Stimulated activated CD8-positive, alpha-beta memory T cell treated with anti-CD3 and anti-CD28 coated beads, Interleukin-4, amount 100 ng/mL, for 48 hours (primary cell): ENCODE measurements at regions not wholly inside any gene's neighbourhood (a gene's known extent, or its start where the extent isn't known, plus 50 kb on each side); places are given as distances from the start of the nearest gene placed in this dataset.
"Not testable (repeated sequence)": the region's sequence is repeated elsewhere in the genome, so short reads cannot be mapped to it uniquely, and the experiment has no call there.

Experiments
- DNase-seq: peaks from one replicate; pipeline ENCODE4 v3.0.0-alpha.2; 2020

DNA sequence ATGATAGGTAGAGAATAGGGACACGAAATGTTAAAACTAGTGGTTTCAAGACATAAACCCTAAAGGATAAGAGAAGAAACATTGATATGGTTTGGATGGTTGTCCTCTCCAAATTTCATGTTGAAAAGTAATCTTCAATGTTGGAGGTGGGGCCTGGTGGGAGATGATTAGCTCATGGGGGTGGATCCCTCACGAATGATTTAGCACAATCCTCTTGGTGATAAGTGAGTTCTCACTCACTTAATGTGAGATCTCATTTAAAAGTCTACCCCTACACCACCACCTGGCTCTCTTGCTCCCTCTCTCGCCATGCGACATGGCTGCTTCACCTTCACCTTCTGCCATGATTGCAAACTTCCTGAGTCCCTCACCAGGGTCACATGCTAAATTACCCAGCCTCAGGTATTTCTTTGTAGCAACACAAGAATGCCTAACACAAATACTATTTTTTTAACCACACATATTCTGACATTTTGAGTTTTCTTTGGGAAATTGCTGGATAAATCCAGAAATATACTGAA, 242.4 kb upstream of the PHF14 start:
- DNase-seq, result no peak

DNA sequence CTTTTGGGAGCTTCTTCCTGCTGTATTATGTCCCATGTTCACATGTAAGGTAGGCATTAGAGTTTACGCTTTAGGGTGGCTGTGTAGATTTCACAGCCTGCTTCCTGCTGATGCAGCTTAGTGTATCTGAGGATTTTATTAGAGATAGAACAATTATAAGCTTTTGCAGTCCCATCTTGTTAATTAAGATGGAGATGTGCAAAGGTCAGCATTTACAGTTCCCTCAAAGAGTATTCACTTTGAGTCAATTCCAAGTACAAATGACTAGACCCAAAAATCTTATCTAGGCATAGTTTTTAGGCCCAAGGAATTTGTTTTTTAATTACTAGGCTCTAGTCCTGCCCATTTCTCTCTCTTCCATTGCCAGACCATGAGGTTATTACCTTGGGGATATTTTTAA, 239.9 kb upstream of the PHF14 start:
- DNase-seq, result no peak

DNA sequence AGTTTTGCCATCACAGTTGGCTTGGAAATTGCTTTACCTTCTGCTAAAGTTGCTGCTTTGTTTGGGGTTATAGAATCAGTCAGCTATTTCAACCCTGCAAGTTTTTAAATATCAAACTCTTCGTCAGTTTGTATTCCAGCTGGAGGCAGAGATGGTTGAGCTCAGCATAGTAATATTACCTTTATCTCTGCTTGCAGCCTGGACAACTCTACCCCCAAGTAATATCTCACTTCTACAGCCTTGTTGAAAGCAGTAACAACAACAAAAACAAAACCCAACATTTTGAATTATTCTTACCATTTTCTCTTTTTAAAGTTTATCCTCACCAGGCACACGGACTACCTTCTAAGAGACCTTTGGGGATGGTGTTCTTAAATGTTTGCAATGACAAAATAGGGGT, 239.1 kb upstream of the PHF14 start:
- no peak for DNase-seq

DNA sequence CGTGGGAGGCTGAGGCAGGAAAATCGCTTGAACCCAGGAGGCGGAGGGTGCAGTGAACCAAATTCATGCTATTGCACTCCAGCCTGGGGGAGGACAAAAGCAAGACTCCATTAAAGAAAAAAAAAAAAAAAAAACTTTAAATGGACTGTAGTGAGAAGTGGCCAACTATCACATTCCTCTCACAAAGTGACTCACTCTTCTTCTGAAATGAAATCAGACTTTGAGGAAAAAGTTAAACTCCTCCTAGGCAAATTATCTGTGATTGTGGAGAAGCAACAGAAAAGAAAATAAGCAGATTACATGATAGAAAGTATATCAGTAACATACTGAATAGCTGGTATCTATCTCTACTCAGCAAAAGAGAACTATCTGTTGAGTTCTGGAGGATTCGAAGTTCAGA, 234.3 kb upstream of the PHF14 start:
- DNase-seq, result no peak

- DNase-seq, result no peak
These were observed 232.9 kb upstream of the PHF14 start for GRCh38 chr7:10740805-10741204.

DNA sequence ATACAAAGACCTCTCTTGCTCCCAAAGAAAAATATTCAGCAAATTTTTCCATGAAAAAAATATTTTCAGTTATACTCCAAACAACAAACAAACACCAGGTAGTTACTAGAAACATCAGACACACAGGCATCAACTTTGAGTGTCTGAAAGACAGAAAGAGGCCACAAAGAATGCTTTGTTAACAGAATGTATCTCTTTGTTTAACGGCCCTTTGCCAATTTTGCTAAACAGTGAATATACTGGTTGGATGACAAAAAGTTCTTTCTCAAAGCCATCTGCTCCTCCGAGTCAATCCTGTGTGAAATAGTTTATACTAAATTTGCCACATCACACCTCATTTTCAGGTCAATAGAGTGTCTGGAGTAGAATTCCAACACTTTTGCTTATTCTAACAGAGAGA, 216.7 kb upstream of the PHF14 start:
- no peak for DNase-seq

GRCh38 chr7:10759120-10759519, 214.6 kb upstream of the PHF14 start:
- no peak for DNase-seq

GRCh38 chr7:10767771-10768170, 205.9 kb upstream of the PHF14 start:
- DNase-seq, result no peak

DNA sequence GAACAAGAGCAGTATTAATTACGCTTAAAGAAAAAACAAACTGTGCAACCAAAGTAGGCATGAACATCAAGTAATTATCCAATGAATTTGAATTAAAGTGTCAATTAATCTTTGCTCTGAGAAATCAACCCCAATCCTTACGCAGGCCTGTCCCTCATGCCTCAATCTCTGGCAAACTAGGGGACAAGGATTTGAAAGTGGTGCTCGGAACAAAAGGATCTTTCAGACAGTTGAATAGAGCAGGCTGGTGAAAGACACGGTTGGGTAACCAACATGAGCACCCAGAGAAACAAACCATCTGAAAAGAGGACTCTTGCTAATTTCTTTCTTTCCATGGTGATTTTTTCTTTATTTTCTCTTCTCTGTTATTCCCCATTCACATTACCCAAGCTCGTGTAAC, 203.5 kb upstream of the PHF14 start:
- DNase-seq, result no peak

DNA sequence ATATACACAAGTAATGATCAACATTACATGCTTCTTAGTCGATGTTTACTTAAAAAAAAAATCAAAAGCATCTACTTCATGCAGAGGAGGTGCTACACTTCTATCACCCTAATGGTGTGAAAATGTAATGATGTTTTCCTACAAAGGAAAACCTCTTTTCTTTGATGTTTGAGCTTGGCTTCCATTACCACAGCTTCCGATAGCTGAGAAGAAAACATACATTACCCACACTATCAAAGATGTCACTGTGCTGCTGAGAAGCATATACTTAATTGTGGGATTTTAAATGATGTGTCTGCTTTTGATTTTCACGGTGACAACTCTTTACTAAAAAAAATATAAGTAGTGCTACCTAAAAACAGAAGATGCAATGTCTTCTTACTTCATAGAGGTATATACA, 200.2 kb upstream of the PHF14 start:
- DNase-seq, result no peak

GRCh38 chr7:10779465-10780399, 193.9 kb upstream of the PHF14 start:
- no peak for DNase-seq

DNA sequence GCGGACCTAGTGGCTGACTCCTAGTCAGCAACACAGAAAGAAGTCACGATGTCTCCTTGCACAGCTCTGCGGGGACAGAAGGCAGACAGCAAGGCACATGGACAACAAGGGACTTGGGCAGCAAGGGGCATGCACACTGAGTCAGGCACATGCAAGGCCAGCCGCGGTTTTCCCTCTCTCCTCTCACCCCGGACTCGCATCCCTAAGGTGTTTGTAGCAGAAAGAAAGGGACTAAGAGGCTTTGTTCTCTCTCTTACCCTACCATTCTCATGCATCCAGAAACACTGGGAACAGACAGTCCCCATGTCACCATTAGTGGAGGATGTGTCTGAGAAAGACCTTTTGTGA, 193.3 kb upstream of the PHF14 start:
- DNase-seq, result no peak

- DNase-seq, result not testable (repeated sequence)
These were observed 186.7 kb upstream of the PHF14 start for GRCh38 chr7:10786976-10787375.

- no peak for DNase-seq
These were observed 184.5 kb upstream of the PHF14 start for GRCh38 chr7:10789170-10789569.

GRCh38 chr7:10790910-10791309, 182.8 kb upstream of the PHF14 start:
- no peak for DNase-seq

DNA sequence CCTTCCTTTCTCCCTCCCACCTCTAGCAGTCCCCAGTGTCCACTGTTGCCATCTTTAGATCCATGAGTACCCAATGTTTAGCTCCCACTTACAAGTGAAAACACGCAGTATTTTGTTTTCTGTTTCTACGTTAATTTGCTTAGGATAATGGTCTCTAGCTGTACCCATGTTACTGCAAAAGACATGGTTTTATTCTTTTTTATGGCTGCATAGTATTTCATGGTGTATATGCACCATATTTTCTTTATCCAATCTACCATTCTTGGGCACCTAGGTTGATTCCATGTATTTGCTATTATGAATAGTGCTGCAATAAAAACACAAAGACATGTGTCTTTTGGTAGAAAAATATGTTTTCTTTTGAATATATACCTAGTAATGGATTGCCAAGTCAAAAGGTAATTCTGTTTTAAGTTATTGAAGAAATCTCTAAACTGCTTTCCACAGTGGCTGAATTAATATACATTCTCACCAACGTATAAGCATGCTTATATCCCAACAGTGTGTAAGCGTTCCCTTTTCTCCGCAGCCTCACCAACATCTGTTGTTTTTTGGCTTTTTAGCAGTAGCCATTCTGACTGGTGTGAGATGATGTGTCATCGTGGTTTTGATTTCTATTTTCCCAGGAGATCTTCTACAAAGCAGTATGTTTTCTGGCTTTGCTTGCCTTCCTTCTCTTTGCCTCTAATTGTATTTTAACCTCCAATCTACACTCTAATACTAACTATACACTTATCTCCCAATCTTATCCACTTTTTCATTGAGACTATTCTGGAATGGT, 179.5 kb upstream of the PHF14 start:
- DNase-seq, result no peak

- DNase-seq, result no peak
These were observed 176.5 kb upstream of the PHF14 start for GRCh38 chr7:10797157-10797556.

DNA sequence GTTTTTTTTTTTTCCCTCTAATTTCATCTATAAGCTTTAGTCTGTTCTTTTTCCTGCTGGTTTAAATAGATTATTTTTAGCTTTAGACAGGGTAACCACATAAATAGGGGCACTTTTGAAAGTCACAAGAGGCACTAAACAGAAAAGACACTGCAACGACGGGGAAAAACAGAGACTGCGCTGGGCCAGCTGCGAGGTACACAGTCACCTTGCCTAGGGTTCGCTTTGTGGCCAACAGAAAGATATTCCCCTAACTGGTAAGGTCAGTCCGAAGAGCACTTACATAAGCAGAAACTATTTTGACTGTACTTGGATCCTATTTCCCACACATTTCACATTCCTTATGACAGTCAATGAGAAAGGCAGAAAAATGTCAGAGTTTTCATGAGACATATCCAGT, 175.6 kb upstream of the PHF14 start:
- DNase-seq, result no peak

DNA sequence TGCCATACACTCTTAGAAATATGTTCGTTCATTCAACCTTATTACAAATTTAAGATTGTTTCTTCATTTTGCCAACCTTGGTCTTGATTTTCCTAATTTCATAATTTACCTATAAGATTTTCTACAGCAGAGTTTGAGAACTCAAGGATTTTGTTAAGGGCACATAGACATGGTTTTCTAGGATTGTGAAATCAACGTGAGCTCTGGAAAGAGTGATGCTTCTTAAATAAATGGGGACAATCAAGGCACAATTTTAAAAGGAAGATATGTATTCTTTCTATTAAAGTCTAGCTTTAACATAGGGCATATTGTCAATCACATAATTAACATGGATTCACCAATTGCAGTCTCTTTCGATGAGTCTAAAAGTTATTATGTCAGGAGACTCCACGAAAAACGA, 174.2 kb upstream of the PHF14 start:
- DNase-seq, result no peak

DNA sequence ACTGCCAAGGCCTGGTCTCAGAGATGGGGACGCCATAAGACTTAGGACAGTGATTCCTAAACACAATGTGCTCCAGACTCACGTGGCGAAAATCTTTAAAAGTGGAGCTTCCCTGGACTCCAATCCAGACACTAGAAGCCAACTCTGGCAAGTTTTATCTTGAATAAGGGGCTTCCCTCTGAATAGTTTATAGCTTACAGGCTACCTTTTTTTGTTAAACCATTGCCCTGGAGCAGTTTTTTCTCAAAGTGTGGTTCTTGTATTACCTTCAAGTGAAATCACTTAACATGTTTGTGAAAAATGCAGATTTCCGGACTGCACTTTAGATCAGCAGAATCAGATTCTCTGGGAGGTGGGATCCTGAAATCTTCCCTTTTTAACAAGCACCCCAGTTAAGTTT, 171.7 kb upstream of the PHF14 start:
- no peak for DNase-seq

DNA sequence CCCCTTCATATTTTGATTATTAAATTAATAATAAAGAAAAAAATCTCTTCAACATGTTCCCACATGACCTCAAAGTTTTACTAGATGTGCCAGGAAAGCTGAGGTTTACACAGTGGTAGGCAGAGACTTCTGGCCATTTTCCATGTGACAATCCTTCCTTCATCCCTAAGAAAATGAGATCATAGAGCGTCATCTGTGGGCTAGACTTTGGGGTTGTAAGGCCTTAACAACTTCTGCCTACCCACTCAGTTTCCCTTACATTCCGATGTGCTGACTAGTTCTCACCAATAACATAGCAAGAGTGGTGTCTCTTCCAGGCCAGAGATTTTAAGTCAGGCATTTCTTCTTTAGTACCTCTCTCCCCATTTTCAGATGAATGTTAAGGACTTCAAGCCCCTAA, 171.1 kb upstream of the PHF14 start:
- DNase-seq, result no peak

DNA sequence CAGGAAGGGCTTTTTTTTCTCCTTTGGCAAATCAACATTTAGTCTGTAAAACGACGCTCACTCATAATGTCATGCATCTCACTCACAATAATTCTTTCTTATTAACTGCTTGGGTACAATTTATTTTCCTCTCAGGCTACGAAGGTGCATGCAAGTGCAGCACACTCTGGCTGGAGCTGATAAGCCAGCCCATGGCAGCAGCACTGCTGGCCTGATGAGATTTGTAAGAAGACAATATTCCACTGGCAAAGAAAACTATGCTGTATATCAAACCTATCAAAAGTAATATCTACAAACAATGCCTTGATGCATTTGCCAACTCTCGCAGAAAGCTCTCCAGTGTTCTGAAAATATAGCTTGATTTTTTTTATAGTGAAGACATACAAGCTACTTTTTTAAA, 170.0 kb upstream of the PHF14 start:
- no peak for DNase-seq

DNA sequence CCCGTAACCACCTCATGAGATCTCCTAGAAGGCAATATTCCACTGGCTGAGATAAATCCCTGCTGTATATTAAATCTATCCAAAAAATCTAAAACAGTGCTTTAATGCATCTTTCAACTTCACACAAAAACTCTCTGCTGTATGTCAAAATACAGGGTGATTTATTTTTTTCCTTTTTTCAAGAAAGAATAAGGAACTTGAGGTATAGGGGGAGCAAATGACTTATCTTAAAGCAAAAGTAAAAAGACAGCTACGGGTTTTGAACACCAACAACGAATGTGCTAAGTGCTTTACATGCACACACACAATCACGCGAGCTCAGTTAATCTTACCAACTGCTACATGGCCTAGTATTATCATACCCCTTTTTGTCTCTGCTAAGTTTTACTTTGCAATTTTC, 168.9 kb upstream of the PHF14 start:
- DNase-seq, result no peak

- no peak for DNase-seq
These were observed 158.1 kb upstream of the PHF14 start for GRCh38 chr7:10815546-10815945.
